ENCODE measurements at regions not wholly inside any gene's neighbourhood (a gene's known extent, or its start where the extent isn't known, plus 50 kb on each side); places are given as distances from the start of the nearest gene placed in this dataset.

DNA sequence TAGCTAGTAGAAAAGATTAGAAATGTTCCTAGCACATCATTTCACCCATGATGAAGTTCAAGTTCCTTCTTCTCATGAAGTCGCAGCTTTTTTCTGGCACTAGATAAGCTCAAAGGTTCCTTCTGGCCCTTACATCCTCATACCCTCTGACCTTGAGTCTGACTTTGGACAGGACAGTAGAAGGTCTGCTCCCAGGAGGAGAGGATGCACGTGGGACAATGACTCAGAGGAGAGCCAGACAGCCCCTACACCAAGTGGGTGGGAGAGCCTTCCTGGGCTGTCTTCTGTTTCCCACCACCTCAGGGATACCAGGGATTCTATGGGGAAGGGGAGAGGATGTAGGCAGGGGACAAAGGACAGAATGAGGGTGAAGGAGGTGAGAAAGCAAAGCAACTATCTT lies 86.0 kb downstream of the HHIPL2 start:
- Histone ChIP-seq H2AFZ (ENCODE audit: low read length) (no peak overlapping the region), H3K79me2 (ENCODE audit: low read length) (no peaks in the 10 kb centered on the region), H3K4me1 (ENCODE audit: low read length) (no peaks in the 10 kb centered on the region), H4K20me1 (ENCODE audit: insufficient read depth, low read length) (no peaks in the 10 kb centered on the region), H3K9ac (ENCODE audit: low read length) (no peak overlapping the region), H3K4me2 (ENCODE audit: low read depth, low read length) (no peak overlapping the region), H3K27me3 (replicated peaks; ENCODE audit: insufficient read depth, low read length) (no peaks in the 10 kb centered on the region), H3F3A (ENCODE audit: insufficient read depth, low read length) (no peaks in the 10 kb centered on the region), H3K4me3 (ENCODE audit: low read length) (no peak overlapping the region), H3K9me2 (replicated peaks; ENCODE audit: insufficient read depth, low read length) (no peaks in the 10 kb centered on the region), H3K36me3 (replicated peaks; ENCODE audit: insufficient read depth, low read length) (no peaks in the 10 kb centered on the region), H3K9me3 (replicated peaks; ENCODE audit: insufficient read depth, low read length) (no peaks in the 10 kb centered on the region), H3K27ac (ENCODE audit: low read length) (no peak overlapping the region)
- DNase-seq, result no peak
- TF ChIP-seq, protein P1, sequence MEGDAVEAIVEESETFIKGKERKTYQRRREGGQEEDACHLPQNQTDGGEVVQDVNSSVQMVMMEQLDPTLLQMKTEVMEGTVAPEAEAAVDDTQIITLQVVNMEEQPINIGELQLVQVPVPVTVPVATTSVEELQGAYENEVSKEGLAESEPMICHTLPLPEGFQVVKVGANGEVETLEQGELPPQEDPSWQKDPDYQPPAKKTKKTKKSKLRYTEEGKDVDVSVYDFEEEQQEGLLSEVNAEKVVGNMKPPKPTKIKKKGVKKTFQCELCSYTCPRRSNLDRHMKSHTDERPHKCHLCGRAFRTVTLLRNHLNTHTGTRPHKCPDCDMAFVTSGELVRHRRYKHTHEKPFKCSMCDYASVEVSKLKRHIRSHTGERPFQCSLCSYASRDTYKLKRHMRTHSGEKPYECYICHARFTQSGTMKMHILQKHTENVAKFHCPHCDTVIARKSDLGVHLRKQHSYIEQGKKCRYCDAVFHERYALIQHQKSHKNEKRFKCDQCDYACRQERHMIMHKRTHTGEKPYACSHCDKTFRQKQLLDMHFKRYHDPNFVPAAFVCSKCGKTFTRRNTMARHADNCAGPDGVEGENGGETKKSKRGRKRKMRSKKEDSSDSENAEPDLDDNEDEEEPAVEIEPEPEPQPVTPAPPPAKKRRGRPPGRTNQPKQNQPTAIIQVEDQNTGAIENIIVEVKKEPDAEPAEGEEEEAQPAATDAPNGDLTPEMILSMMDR (IDR thresholded peaks at IDR 0.05; ENCODE audit: low read length), result no peak
- TF ChIP-seq EZH2 (optimal IDR thresholded peaks at IDR 0.05; ENCODE audit: low read depth, low read length) (no peak), EZH2phosphoT487 (IDR thresholded peaks at IDR 0.05; ENCODE audit: low read length) (no peak)

DNA sequence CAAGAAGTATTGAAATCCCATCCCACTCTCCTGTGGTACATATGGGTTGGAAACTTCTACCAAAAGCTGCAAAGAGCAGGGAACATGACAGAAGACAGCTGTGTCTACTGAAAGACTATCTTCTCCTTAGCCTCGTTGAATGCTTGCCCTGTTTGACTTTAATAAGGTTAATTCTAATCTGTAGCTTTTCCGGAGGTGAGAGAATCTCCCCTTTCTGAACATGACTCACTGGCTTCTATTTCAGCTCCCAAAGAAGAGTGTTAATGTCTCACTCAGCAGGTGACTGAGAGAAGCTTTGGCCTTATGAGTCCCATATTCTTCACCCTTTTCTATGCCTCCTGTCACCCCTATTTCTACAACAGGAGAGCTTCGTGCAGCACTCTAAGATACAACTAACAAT lies 88.3 kb downstream of the HHIPL2 start:
- Histone ChIP-seq H3K36me3 (replicated peaks; ENCODE audit: insufficient read depth, low read length) (no peaks in the 10 kb centered on the region), H3K9me2 (replicated peaks; ENCODE audit: insufficient read depth, low read length) (no peaks in the 10 kb centered on the region), H3K4me2 (ENCODE audit: low read depth, low read length) (no peak overlapping the region), H3K27ac (ENCODE audit: low read length) (no peak overlapping the region), H4K20me1 (ENCODE audit: insufficient read depth, low read length) (no peaks in the 10 kb centered on the region), H2AFZ (ENCODE audit: low read length) (no peak overlapping the region), H3K27me3 (replicated peaks; ENCODE audit: insufficient read depth, low read length) (no peaks in the 10 kb centered on the region), H3F3A (ENCODE audit: insufficient read depth, low read length) (no peaks in the 10 kb centered on the region), H3K4me3 (ENCODE audit: low read length) (no peak overlapping the region), H3K9me3 (replicated peaks; ENCODE audit: insufficient read depth, low read length) (no peaks in the 10 kb centered on the region), H3K79me2 (ENCODE audit: low read length) (no peaks in the 10 kb centered on the region), H3K4me1 (ENCODE audit: low read length) (peaks cover 3% of the 10 kb centered on the region), H3K9ac (ENCODE audit: low read length) (no peak overlapping the region)
- TF ChIP-seq, protein P1 (IDR thresholded peaks at IDR 0.05; ENCODE audit: low read length), result no peak
- TF ChIP-seq EZH2 (optimal IDR thresholded peaks at IDR 0.05; ENCODE audit: low read depth, low read length), result no peak
- no peak for TF ChIP-seq EZH2phosphoT487 (IDR thresholded peaks at IDR 0.05; ENCODE audit: low read length)
- no peak for DNase-seq

DNA sequence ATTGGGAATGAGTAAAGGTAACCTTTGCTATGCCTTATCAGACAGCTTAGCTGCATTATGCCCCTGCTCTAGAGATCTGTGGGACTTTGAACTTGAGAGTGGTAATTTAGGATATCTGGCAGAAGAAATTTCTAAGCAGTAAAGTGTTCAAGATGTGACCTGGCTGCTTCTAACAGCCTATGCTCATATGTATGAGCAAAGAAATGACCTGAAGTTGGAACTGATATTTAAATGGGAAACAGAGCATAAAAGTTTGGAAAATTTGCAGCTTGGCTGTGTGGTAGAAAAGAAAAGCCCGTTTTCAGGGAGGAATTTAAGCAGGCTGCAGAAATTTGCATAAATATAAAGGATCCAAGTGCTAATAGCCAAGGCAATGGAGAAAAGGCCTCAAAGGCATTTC lies 90.4 kb downstream of the HHIPL2 start:
- Histone ChIP-seq H2AFZ (ENCODE audit: low read length) (no peak overlapping the region), H3K9ac (ENCODE audit: low read length) (no peak overlapping the region), H3K9me2 (replicated peaks; ENCODE audit: insufficient read depth, low read length) (no peaks in the 10 kb centered on the region), H4K20me1 (ENCODE audit: insufficient read depth, low read length) (no peaks in the 10 kb centered on the region), H3F3A (ENCODE audit: insufficient read depth, low read length) (no peaks in the 10 kb centered on the region), H3K79me2 (ENCODE audit: low read length) (no peaks in the 10 kb centered on the region), H3K4me3 (ENCODE audit: low read length) (no peak overlapping the region), H3K36me3 (replicated peaks; ENCODE audit: insufficient read depth, low read length) (no peaks in the 10 kb centered on the region), H3K4me1 (ENCODE audit: low read length) (peaks cover 4% of the 10 kb centered on the region), H3K9me3 (replicated peaks; ENCODE audit: insufficient read depth, low read length) (no peaks in the 10 kb centered on the region), H3K4me2 (ENCODE audit: low read depth, low read length) (no peak overlapping the region), H3K27ac (ENCODE audit: low read length) (no peak overlapping the region), H3K27me3 (replicated peaks; ENCODE audit: insufficient read depth, low read length) (no peaks in the 10 kb centered on the region)
- TF ChIP-seq EZH2 (optimal IDR thresholded peaks at IDR 0.05; ENCODE audit: low read depth, low read length) (no peak), EZH2phosphoT487 (IDR thresholded peaks at IDR 0.05; ENCODE audit: low read length) (no peak)
- TF ChIP-seq, protein P1 (IDR thresholded peaks at IDR 0.05; ENCODE audit: low read length), result no peak
- DNase-seq, result no peak
